Tibial nerve (tissue), 3 donors: ENCODE measurements at regions not wholly inside any gene's neighbourhood (a gene's known extent, or its start where the extent isn't known, plus 50 kb on each side); places are given as distances from the start of the nearest gene placed in this dataset.

Experiments used
- POLR2A ChIP-seq, 2 donors: fragments of 450-650 bp; IDR thresholded peaks; one replicate each; pipeline ENCODE4 v1.6.1; 2017; ENCODE audit warnings: antibody characterized with exemption in 2 of 2, mild to moderate bottlenecking in 2 of 2, moderate library complexity in 2 of 2
- TF ChIP-seq, protein P1 (sequence below), 5 experiments: fragments of 200-600 bp in 3 of 5; fragments of 450-650 bp in 2 of 5; sonication (generic) in 3 of 5; IDR thresholded peaks; one replicate each; pipeline ENCODE4 v1.5.1; 2016 to 2019; ENCODE audit warnings: antibody characterized with exemption in 5 of 5, mild to moderate bottlenecking in 3 of 5, moderate library complexity in 2 of 5

DNA sequence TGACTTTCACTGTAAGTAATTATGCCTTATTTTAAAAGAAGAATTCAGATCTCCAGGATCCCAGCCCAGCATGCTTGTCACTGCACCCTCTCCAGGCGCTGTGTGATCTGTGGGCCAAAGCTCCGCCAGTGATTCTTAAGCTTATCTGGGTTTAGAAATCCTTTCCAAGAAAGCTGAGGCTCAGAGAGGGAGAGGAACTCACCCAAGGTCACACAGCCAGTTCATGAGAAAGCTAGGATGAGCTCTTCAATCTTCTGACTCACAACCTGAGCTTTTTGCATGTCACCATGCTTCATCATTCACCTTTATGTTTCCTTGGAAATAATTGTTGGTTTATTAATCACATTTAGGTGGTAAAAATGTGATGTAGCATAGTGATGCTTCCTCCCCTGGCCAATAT is 136.6 kb upstream of the HAND1 start:
- TF ChIP-seq, protein P1, sequence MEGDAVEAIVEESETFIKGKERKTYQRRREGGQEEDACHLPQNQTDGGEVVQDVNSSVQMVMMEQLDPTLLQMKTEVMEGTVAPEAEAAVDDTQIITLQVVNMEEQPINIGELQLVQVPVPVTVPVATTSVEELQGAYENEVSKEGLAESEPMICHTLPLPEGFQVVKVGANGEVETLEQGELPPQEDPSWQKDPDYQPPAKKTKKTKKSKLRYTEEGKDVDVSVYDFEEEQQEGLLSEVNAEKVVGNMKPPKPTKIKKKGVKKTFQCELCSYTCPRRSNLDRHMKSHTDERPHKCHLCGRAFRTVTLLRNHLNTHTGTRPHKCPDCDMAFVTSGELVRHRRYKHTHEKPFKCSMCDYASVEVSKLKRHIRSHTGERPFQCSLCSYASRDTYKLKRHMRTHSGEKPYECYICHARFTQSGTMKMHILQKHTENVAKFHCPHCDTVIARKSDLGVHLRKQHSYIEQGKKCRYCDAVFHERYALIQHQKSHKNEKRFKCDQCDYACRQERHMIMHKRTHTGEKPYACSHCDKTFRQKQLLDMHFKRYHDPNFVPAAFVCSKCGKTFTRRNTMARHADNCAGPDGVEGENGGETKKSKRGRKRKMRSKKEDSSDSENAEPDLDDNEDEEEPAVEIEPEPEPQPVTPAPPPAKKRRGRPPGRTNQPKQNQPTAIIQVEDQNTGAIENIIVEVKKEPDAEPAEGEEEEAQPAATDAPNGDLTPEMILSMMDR (IDR thresholded peaks at IDR 0.05), result no peak
- TF ChIP-seq POLR2A (IDR thresholded peaks at IDR 0.05), result no peak
